NCI-H446 treated with DMSO at 0.1 percent for 48 hours (cell line): ENCODE measurements at regions not wholly inside any gene's neighbourhood (a gene's known extent, or its start where the extent isn't known, plus 50 kb on each side); places are given as distances from the start of the nearest gene placed in this dataset.

Experiments used
- DNase-seq: peaks from one replicate; lab custom pipeline; 2025; lab: John Stamatoyannopoulos, UW

DNA sequence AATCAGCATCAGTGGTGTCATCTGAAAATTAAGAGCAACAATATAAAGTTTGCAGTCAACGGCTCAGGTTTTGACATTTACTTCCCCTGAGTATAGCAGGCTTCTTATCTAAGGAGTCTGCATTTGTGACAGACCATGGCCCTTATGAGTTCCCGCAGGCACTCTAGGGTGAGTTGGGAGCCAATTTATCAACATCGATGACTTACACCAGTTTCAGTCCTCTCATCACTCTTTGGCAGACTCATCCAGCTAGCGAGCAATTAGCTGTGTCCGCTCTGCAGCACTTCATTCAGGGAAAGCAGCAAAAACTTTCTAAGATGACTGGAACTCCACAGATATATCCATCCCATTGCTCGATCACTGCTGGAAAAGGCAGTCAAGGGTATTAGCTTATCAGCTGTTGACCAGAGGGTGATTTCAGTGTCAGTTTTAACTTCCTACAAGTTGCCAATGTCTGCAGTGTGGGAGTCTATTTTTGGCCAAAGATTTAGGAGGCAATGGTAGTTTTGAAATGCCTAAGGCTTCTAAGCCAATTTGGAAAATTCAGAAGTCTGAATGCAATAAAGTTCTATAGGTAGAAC lies 625.1 kb upstream of the TENM3 start:
- no peak for DNase-seq

GRCh38 chr4:181618896-181619295 lies 624.3 kb upstream of the TENM3 start:
- DNase-seq, result no peak

DNA sequence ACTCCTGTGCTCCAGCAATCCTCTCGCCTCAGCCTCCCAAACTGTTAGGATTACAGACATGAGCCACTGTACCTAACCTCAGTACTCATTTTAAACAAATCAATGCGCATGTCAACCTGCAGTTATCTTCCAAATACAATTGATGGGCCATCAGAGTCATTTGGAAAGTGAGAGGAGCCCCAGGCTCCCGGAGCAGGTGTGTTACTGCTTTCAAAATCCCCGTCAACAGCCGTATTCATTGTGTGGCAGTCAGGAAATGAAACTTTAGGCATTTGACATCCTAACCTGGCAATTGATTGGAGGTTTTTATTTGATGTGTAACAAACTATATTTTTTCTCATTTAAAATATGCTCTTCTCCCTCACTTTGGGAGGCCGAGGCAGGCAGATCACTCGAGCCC lies 623.6 kb upstream of the TENM3 start:
- DNase-seq, result no peak

DNA sequence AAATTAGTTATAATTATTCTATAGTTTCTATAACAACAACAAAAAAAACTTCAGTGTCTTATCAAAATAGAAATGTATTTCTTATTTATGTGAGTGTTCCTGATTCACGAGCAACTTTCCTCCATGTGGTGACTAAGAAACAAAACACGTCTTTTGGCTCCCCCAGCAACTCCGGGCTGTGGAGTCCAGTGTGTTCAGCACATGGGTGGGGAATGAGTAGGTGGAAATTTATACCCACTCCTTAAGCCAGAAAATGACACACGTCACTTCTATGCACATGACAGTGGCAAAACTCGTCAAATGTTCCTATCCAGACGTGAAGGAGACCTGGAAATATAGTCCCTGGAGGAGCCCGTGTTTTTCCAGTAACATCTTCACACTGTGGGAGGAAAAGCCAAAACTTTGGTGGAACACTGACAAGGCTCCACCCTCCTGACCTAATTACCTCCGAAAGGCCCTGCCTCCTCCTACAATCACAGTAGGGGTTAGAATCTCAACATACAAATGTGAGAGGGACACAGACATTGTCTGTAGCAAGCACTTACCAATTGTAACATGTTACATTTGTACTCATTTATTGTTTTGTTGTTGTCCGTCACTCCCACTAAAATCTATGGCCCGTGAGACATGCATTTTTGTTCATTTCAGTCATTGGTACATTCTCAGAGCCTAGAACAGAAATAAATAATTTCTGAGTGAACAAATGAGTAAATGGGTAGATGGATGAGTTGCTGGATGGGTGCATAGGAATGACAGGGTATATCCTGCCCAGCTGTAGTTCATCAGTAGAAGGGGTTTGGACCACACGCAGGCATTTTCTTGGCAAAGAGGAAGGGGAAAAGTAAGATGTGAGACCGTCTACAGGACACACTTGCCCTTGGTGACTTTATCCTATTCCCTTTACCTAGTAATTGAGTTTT lies 605.8 kb upstream of the TENM3 start:
- no peak for DNase-seq

DNA sequence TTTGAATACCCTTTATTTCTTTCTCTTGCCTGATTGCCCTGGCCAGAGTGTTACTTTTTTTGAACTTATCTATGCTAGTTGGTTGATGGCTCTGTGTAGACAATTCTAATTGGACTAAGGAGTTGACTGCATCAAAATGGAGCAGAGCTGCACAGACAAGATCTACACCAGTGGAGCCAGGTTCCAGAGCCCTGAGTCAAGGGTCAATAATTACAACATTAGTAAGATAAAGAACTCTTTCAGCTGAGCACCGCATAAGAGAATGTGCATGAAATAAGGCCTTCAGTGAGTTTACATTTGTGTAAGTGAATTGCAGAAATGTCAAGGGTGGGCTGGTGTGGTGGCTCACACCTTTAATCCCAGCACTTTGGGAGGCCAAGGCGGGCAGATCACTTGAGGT lies 599.7 kb upstream of the TENM3 start:
- DNase-seq, result no peak

GRCh38 chr4:181645489-181645888 lies 597.7 kb upstream of the TENM3 start:
- DNase-seq, result no peak

DNA sequence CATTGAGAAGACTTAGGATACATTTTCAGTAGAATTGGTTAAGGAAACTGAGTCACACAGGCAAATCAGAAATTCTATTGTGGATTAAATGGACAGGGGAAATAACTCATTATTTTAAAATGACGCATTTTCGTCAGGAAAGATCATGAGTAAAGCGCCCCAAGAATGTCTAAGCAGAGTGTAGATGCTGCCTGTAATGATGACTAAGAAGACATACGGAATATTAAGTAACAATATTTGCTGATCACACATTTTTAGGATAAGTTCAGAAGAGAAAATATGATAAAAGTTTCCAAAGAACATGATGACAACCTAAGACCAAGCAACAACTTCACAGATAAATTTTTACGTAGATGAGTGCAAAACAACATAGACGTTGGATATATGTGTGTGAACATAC lies 596.3 kb upstream of the TENM3 start:
- no peak for DNase-seq

DNA sequence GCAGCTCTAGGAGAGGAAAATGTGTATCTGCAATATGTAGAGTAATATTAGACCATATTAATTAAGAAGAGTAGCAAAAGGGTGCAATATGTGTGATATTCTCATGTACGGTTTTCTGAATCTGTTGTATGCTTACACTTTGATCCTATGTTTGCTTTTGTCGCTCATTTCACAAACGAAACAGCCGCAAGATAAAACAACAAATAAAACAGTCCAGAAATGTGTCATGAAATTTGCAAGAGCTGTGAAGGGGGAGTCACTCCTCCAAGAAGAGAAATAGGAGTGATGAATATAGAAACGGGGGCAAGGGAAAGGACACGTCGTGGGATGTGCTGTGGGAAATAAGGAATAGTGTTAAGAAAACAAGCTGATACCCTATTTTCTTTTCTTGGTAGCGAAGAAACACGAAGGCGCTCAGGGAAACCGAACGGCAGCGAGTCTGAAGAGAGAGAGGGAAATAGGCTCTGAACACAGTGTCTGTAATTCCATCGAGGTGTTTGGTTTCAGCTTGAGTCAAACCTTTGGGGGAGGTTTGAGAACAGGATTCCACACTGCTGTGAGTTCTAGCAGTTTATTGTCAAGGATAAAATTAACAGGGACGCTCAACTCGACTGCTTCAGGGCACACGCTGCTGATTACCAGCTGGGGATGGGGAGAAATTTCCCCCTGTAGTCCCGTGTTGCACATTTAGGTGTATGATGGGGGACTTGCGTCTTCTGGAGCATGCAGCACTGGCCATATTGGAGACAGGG lies 595.6 kb upstream of the TENM3 start:
- no peak for DNase-seq

DNA sequence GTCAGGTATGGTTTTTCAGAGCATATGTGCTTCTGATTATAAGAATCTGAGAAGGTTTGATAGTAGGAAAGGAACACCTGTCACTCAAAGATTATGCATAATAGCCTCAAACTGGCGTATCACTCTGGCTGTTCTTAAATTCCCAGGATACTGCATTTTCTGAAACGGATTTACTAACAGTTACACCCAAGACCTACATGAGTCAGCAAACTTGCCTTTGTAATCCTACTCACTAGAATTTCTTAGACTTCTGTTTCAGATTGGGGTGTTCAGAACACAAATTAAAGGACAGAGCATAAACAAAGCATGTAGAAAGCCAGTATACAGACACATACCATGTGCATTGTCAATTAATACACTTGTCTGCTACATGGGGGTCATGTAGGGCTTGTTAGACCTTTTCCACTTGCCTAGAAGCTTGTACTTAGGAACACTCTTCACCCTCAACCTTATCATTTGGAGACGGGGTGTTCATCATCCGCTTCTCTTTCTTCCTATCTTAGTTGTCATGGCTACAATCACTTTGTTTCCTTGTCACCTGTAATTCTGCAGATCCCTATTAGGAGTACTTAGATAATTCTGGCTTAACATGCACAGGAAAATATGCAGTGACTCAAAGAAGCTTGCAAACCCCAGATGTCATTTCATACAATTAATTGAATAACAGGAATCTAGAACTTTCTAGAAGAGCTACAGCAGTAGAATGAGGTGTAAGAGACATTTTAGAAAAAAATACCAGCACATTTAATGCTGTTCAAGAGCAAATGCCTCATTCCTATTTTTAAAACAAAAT lies 593.0 kb upstream of the TENM3 start:
- DNase-seq, result no peak

DNA sequence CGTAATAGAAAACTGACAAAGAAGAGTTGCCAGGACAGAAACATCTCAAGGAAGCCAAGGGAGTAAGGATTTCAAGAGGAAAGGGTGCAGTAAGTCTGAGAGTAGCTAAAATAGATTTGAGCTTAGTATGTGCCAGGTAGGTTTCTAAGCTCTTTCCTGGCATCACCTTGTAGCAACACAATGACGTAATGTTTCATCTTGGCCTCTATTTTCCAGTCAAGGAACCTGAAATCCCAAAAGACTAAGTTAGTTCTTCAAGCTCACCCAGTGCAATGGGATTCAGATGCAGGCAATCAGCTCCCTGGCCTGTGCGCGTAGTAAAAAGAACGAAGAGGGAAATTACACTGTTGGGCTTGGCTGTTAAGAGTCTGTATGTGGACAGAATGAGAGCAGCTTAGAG lies 586.5 kb upstream of the TENM3 start:
- DNase-seq, result no peak

GRCh38 chr4:181659202-181659601 lies 584.0 kb upstream of the TENM3 start:
- DNase-seq, result no peak

DNA sequence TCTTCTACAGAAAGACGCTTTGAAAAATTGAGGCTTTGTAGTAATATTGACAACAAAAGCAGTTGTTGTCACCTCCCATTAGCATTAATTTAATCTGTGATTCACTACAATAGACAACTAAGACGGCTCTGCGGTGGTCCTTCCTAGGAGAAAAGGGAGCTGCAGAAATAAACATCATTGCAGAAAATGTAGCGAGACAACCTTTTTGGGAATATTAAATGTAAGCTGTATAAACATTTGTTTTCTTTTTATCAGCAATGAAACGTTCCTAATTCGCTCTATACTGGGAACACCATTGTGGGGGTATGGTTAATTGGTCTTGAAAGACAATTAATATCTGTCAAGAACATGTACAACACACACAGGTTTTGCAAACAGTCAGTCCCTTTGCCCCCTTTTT lies 583.3 kb upstream of the TENM3 start:
- DNase-seq, result no peak

- no peak for DNase-seq
Observed at GRCh38 chr4:181661090-181661489, 582.1 kb upstream of the TENM3 start.

- DNase-seq, result no peak
Observed at GRCh38 chr4:181661923-181662322, 581.3 kb upstream of the TENM3 start.

DNA sequence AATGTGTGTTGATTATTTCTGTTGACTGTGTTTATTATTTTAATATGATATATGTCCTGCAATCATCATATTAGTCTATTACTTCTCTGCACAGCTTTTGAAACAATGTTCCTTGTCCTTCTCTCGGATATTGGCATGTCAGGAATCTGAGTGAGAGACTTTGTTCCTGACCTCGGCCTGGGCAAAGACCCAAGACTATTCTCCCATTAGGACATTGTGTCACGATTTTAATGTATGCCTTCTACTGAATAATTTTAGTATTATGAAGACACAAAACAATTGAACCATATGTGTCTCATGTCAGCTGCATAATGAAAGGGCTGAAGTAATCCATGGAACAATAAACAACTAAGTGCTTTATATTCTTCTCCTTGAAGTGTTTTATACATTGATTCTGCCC lies 580.8 kb upstream of the TENM3 start:
- DNase-seq, result no peak

DNA sequence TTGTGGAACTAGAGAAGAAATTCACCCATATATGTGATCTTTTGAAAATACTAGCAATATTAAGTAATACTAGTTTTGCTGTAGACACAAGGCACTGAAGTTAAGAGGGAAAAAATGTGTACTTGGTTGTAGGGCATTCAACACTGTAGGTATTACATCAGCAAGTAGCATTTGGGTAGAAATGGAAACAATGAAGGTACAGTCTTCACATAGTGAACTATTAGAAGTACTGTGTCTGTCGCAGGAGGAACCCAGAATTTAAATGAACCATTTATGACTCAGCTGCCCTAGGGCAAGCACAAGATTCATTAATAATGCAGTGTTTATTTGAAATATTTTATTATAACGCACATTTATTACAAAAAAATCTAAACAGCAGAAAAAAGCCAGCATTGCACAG lies 572.7 kb upstream of the TENM3 start:
- DNase-seq, result no peak

DNA sequence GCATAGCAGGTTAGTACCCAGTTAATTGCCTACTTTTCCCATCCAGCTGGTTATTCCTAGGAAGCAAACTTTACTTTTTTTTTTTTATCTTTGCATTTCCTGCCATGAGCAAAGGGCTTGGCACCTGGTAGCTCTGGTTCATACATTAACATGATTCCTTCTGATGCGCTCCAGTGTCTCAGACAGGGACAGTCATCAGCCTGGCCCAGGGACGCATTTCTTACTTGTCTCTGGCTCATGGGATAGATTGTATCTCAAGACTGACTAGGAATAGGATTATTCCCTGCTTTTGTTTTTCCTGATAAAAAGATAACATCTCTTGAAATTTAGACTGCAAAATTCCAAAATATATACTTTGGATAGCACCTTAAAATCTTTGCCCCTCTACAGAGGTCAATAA lies 571.5 kb upstream of the TENM3 start:
- no peak for DNase-seq

GRCh38 chr4:181672751-181673150 lies 570.5 kb upstream of the TENM3 start:
- no peak for DNase-seq

GRCh38 chr4:181674315-181674875 lies 568.8 kb upstream of the TENM3 start:
- DNase-seq, result no peak

DNA sequence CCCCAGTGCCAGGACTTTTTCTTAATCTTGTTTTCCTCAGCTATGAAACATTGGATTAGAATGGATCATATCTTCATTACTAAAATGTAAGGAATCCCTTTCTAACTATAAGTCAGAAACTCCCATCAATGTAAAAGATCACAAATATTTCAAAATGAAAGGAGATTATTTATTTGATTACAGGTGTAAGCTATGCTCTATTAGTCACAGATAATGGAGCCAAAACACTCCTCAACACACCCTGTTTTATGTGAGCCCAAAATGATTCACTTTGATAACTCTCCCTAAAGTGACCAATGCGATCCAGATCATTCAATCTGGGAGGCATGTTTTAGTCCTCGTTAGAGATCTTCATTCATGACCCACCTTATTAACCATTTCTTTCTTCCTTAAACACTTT lies 566.7 kb upstream of the TENM3 start:
- DNase-seq, result no peak

- DNase-seq, result no peak
Observed at GRCh38 chr4:181677201-181677600, 566.0 kb upstream of the TENM3 start.

GRCh38 chr4:181677621-181678020 lies 565.6 kb upstream of the TENM3 start:
- DNase-seq, result no peak
